AG09319 (cell line): ENCODE measurements at regions not wholly inside any gene's neighbourhood (a gene's known extent, or its start where the extent isn't known, plus 50 kb on each side); places are given as distances from the start of the nearest gene placed in this dataset.

Source experiments
- DNase-seq: peaks from one replicate; pipeline ENCODE4 v3.0.0-alpha.2; 2010; ENCODE audit warnings: low read depth; ENCODE audit errors: extremely low read depth
- TF ChIP-seq, protein P1 (sequence below): IDR thresholded peaks from 2 replicates; pipeline ENCODE4 v1.5.1; 2011; ENCODE audit warnings: low read depth, mild to moderate bottlenecking, inconsistent platforms, low read length, moderate library complexity

DNA sequence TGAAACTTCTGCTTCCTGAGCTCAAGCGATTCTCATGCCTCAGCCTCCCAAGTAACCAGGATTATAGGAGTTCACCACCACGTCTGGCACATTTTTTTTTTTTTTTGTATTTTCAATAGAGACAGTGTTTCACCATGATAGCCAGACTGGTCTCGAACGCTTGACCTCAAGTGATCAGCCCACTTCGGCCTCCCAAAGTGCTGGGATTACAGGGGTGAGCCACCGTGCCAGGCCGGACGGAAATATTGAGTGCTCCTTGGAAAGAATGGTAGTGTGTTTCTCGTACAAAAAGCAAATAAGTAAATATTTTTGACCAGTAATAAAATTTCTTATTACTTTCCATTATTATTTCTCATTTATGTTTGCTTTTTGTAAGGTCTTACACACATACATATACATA, 1307.9 kb upstream of the CDH6 start:
- TF ChIP-seq, protein P1, sequence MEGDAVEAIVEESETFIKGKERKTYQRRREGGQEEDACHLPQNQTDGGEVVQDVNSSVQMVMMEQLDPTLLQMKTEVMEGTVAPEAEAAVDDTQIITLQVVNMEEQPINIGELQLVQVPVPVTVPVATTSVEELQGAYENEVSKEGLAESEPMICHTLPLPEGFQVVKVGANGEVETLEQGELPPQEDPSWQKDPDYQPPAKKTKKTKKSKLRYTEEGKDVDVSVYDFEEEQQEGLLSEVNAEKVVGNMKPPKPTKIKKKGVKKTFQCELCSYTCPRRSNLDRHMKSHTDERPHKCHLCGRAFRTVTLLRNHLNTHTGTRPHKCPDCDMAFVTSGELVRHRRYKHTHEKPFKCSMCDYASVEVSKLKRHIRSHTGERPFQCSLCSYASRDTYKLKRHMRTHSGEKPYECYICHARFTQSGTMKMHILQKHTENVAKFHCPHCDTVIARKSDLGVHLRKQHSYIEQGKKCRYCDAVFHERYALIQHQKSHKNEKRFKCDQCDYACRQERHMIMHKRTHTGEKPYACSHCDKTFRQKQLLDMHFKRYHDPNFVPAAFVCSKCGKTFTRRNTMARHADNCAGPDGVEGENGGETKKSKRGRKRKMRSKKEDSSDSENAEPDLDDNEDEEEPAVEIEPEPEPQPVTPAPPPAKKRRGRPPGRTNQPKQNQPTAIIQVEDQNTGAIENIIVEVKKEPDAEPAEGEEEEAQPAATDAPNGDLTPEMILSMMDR, result no peak
- no peak for DNase-seq

DNA sequence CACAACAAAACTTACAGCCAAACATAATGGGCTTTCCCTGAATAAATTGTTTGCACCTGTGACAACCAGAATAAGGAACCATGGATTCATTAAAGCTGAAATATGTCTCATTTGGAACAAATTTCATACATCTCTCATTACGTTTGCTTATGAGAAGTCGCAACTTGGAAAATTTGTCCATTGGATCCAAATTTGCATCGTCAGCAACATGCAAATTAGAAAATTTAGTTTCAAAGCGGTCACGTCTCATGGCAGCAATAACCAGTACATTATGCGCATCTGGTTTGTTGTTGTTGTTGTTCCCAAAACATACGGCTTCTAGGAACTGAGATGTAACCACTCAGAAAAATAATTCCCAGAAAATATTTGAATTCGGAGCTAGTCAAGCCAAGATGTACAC, 1311.5 kb upstream of the CDH6 start:
- TF ChIP-seq, protein P1, result no peak
- DNase-seq, result no peak

DNA sequence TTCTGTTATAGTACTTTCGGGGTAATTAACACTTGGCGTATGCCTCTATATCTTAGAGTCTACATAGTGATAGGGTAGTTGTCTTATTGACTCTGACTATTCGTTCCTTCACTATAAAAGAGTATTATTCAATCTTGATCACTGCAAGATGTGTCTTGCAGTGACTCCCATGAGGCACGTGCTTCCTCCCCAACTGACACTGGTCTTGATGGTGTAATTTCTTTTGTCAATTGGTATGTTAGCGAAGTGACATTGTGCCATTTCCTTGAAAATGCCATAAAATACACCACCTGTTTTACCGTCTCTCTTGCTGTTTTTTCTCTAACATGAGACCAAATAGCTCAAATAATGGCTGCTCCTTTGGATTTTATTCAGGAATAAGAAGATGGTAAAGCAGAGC, 1314.1 kb upstream of the CDH6 start:
- DNase-seq, result no peak
- TF ChIP-seq, protein P1, result no peak

DNA sequence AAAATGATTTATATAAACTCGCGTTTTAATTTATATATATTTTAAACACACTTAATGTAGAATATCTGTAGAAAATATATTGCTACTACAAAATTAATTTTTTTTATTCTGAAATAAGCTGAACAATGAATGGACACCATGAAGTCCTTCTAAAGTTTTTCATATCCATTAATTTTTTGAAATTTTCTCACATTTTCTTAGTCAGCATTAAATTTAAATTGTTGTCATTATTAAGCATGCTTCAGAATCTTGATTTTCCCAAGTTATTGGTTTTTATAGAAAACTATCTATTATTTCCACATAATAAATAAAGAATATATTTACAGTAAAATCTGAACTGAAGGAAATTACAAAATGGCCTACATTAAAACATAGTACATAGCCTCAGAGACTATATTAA, 1314.9 kb upstream of the CDH6 start:
- DNase-seq, result no peak
- TF ChIP-seq, protein P1, result no peak

DNA sequence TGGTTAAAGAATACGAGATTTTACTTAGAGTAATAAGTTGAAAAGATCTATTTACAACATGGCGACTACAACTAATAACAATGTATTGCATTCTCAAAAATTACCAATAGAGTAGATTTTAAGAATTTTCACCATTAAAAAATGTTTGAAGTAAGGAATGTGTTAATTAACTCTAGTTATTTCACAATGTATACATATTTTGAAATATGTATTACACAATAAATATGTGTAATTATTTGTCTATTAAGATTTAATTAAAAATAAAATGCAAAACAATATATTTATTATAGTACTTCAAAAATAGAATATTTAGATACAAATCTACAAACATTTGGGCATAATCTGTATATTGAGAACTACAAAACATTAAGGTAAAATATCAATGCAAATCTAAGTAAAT, 1326.3 kb upstream of the CDH6 start:
- no peak for DNase-seq
- TF ChIP-seq, protein P1, result no peak

DNA sequence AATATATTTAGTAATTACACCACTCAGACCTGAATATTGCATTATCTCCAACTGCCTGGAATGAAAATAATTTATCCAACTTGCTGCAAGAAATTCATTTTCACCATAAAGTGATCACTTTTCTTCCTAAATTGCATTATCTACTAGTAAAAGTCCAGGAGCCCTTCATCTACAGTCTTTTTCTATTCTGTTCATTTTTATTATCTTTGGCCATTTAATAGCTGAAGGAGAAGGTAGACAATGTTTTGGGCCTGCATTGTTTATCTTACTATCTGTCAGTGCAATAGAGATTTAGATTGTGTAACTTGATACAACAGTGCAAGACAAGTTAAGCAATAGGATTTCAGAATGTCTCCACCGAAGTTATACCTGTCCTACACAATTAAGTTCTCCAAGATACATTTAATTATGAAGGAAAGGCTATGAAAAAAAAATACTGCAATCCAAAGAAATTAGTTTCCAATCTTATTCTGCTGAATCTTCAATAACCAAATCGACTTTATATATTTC, 1339.7 kb upstream of the CDH6 start:
- TF ChIP-seq, protein P1, result no peak
- DNase-seq, result no peak

DNA sequence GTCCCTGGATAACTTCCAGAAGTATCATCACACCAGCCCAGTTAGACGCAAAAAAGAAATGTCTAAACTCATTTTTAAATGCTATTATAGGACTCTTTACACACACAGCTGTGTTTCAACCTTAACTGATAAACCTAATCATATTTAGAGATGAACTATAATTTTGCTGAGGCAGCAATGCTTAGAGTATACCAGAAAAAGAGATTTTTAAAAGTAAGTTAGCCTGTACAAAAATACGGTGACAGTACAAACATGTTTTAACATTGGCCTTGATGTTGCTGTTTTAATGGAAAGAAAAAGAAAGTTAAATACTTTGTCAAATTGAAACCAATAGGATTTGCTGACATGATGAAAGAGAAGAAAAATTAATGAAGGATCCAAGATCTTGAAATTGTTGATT, 1341.2 kb upstream of the CDH6 start:
- DNase-seq, result no peak
- TF ChIP-seq, protein P1, result no peak

DNA sequence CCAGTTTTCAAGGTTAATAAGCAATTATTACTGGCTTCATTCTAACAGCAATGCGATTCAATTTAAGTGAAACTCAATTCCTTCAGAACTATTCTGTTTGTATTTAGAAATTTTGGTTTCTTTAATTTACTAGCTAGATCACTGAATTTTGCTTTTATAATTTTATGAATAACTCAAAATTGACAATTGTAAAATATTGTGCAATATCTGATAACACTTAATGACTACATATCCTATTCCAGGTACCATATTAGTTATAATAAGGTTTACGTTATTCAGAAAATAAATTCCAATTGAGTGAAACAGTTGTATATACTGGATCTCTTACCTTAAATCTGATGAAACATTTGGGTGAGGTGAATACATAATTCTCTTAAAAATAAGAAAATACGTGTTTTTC, 1348.3 kb upstream of the CDH6 start:
- no peak for DNase-seq
- TF ChIP-seq, protein P1, result no peak
